ENCODE measurements at regions not wholly inside any gene's neighbourhood (a gene's known extent, or its start where the extent isn't known, plus 50 kb on each side); places are given as distances from the start of the nearest gene placed in this dataset.

DNA sequence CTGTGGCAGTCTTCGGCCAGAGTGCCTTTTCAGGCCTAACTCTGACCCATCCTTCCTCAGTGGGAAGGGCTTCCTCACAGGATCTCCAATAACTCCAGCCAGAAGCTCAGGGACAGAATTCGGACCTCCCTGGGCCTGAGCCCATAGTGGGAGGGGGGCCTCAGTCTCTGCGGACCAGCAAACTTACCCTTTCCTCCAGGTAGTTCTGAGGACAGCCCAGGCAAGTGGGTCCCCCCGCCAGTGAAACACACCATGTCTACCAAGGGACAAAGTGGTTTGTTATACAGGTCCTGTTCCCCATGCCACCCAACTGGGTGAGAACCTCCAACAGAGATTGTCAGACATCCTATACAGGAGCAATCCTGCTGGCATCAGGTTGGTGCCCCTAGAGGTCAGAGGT, 350.4 kb downstream of the RAB28 start:
- intact Hi-C loops (cut with micrococcal nuclease; ENCODE audit: unreplicated experiment), result no loop called here
- TF ChIP-seq CHD4 (IDR thresholded peaks at IDR 0.05; ENCODE audit: borderline replicate concordance, low read length), result no peak
- no peak for TF ChIP-seq ZNF563 (CRISPR knock-in tag; IDR thresholded peaks at IDR 0.05)
- TF ChIP-seq RBM39 (IDR thresholded peaks at IDR 0.05; ENCODE audit: low read depth, low read length, poor library complexity, severe bottlenecking), result no peak
- no peak for TF ChIP-seq MAZ (IDR thresholded peaks at IDR 0.05; ENCODE audit: borderline replicate concordance, low read depth, low read length)
- TF ChIP-seq MAZ (CRISPR knock-in tag; IDR thresholded peaks at IDR 0.05; ENCODE audit: low read depth), result no peak
- TF ChIP-seq, protein P1, sequence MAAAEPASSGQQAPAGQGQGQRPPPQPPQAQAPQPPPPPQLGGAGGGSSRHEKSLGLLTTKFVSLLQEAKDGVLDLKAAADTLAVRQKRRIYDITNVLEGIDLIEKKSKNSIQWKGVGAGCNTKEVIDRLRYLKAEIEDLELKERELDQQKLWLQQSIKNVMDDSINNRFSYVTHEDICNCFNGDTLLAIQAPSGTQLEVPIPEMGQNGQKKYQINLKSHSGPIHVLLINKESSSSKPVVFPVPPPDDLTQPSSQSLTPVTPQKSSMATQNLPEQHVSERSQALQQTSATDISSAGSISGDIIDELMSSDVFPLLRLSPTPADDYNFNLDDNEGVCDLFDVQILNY (CRISPR knock-in tag; conservative IDR thresholded peaks at IDR 0.05), result no peak
- TF ChIP-seq SUZ12 (IDR thresholded peaks at IDR 0.05; ENCODE audit: low read depth, low read length), result no peak
- TF ChIP-seq, protein P2, sequence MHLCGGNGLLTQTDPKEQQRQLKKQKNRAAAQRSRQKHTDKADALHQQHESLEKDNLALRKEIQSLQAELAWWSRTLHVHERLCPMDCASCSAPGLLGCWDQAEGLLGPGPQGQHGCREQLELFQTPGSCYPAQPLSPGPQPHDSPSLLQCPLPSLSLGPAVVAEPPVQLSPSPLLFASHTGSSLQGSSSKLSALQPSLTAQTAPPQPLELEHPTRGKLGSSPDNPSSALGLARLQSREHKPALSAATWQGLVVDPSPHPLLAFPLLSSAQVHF (CRISPR knock-in tag; IDR thresholded peaks at IDR 0.05), result no peak
- TF ChIP-seq TBX2 (CRISPR knock-in tag; IDR thresholded peaks at IDR 0.05; ENCODE audit: borderline replicate concordance), result no peak
- TF ChIP-seq MEIS2 (CRISPR knock-in tag; IDR thresholded peaks at IDR 0.05), result no peak
- TF ChIP-seq, protein P3, sequence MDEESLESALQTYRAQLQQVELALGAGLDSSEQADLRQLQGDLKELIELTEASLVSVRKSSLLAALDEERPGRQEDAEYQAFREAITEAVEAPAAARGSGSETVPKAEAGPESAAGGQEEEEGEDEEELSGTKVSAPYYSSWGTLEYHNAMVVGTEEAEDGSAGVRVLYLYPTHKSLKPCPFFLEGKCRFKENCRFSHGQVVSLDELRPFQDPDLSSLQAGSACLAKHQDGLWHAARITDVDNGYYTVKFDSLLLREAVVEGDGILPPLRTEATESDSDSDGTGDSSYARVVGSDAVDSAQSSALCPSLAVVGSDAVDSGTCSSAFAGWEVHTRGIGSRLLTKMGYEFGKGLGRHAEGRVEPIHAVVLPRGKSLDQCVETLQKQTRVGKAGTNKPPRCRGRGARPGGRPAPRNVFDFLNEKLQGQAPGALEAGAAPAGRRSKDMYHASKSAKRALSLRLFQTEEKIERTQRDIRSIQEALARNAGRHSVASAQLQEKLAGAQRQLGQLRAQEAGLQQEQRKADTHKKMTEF (CRISPR knock-in tag; IDR thresholded peaks at IDR 0.05), result no peak
- no peak for TF ChIP-seq ZNF510 (CRISPR knock-in tag; IDR thresholded peaks at IDR 0.05; ENCODE audit: low read depth)
- TF ChIP-seq KDM4B (CRISPR knock-in tag; IDR thresholded peaks at IDR 0.05), result no peak
- no peak for TF ChIP-seq SIX1 (CRISPR knock-in tag; IDR thresholded peaks at IDR 0.05; ENCODE audit: borderline replicate concordance)
- no peaks in the 10 kb centered on the region for H3K9me3 ChIP-seq (ENCODE audit: low read length)
- no peak overlapping the region for H3K9ac ChIP-seq (ENCODE audit: insufficient read depth, low read depth, low read length)
- H3K27ac ChIP-seq (ENCODE audit: extremely low read length, insufficient read depth, low read length), result no peak overlapping the region
- no peak overlapping the region for H3K4me2 ChIP-seq (ENCODE audit: low read depth, low read length)
- DNase-seq (ENCODE audit: low spot score) (no peak), FAIRE-seq (no peak), ATAC-seq (no peak)
- in situ Hi-C loops (cut with HindIII; ENCODE audit: extremely low pct_ligation_motif_present, low pct_unique_long_range_greater_than_20kb), result no loop called here
- no peak overlapping the region for H2AFZ ChIP-seq (ENCODE audit: low read length)
- H3K4me1 ChIP-seq (ENCODE audit: insufficient read depth, low read length), result peaks cover 8% of the 10 kb centered on the region
- no TSS peak for BruUV-seq (replicated peaks)
- no peaks in the 10 kb centered on the region for H4K20me1 ChIP-seq (ENCODE audit: insufficient read depth, low read length)
- 90% methylated on average over 2 of the region's 4 CpGs for WGBS (ENCODE audit: low lambda C conversion rate)
- CTCF ChIA-PET (ENCODE audit: low intra/inter-chr PET ratio, low total read pairs), result no interaction called here
- H3K36me3 ChIP-seq (replicated peaks in 1 of 2; ENCODE audit: control insufficient read depth in 1 of 2, insufficient read depth in 2 of 2, low read length in 2 of 2), result no peaks in the 10 kb centered on the region
- POLR2A ChIA-PET, result no interaction called here
- H3K4me3 ChIP-seq (replicated peaks in 1 of 3; ENCODE audit: insufficient read depth in 1 of 3, low read depth in 2 of 3, low read length in 3 of 3), result no peak overlapping the region
- H3K79me2 ChIP-seq (ENCODE audit: insufficient read depth, low read length), result no peaks in the 10 kb centered on the region
- no peaks in the 10 kb centered on the region; a peak in 1 of 5 replicates for H3K27me3 ChIP-seq (ENCODE audit: control insufficient read depth in 1 of 2, insufficient read depth in 2 of 2, low read length in 2 of 2)

Measured in HepG2 (cell line).